ENCODE measurements at regions not wholly inside any gene's neighbourhood (a gene's known extent, or its start where the extent isn't known, plus 50 kb on each side); places are given as distances from the start of the nearest gene placed in this dataset.

GRCh38 chr6:95501032-95501904 is 76.1 kb upstream of the MANEA start:
- TF ChIP-seq, protein P1, sequence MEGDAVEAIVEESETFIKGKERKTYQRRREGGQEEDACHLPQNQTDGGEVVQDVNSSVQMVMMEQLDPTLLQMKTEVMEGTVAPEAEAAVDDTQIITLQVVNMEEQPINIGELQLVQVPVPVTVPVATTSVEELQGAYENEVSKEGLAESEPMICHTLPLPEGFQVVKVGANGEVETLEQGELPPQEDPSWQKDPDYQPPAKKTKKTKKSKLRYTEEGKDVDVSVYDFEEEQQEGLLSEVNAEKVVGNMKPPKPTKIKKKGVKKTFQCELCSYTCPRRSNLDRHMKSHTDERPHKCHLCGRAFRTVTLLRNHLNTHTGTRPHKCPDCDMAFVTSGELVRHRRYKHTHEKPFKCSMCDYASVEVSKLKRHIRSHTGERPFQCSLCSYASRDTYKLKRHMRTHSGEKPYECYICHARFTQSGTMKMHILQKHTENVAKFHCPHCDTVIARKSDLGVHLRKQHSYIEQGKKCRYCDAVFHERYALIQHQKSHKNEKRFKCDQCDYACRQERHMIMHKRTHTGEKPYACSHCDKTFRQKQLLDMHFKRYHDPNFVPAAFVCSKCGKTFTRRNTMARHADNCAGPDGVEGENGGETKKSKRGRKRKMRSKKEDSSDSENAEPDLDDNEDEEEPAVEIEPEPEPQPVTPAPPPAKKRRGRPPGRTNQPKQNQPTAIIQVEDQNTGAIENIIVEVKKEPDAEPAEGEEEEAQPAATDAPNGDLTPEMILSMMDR (IDR thresholded peaks at IDR 0.05): no peak
- no peak for TF ChIP-seq POLR2A (IDR thresholded peaks at IDR 0.05)

All from heart left ventricle (tissue), 13 donors.